AG10803 (cell line): ENCODE measurements at regions not wholly inside any gene's neighbourhood (a gene's known extent, or its start where the extent isn't known, plus 50 kb on each side); places are given as distances from the start of the nearest gene placed in this dataset.

Experiments
- DNase-seq: peaks from one replicate; pipeline ENCODE4 v3.0.0; 2010; ENCODE audit warnings: low read depth
- H3K4me3 ChIP-seq: 2 replicates; pipeline ENCODE4 v1.5.1; 2011; ENCODE audit warnings: mild to moderate bottlenecking, low read length, control low read depth
- TF ChIP-seq, protein P1 (sequence below): conservative IDR thresholded peaks from 2 replicates; pipeline ENCODE4 v1.5.1; 2011; ENCODE audit warnings: mild to moderate bottlenecking, low read length, control low read depth, inconsistent platforms

- DNase-seq, result peak; percentile 43
- H3K4me3 ChIP-seq, result no peak overlapping the region
- TF ChIP-seq, protein P1, sequence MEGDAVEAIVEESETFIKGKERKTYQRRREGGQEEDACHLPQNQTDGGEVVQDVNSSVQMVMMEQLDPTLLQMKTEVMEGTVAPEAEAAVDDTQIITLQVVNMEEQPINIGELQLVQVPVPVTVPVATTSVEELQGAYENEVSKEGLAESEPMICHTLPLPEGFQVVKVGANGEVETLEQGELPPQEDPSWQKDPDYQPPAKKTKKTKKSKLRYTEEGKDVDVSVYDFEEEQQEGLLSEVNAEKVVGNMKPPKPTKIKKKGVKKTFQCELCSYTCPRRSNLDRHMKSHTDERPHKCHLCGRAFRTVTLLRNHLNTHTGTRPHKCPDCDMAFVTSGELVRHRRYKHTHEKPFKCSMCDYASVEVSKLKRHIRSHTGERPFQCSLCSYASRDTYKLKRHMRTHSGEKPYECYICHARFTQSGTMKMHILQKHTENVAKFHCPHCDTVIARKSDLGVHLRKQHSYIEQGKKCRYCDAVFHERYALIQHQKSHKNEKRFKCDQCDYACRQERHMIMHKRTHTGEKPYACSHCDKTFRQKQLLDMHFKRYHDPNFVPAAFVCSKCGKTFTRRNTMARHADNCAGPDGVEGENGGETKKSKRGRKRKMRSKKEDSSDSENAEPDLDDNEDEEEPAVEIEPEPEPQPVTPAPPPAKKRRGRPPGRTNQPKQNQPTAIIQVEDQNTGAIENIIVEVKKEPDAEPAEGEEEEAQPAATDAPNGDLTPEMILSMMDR, result no peak
These were observed 438.1 kb downstream of the LMO4 start for GRCh38 chr1:87766737-87767136.

DNA sequence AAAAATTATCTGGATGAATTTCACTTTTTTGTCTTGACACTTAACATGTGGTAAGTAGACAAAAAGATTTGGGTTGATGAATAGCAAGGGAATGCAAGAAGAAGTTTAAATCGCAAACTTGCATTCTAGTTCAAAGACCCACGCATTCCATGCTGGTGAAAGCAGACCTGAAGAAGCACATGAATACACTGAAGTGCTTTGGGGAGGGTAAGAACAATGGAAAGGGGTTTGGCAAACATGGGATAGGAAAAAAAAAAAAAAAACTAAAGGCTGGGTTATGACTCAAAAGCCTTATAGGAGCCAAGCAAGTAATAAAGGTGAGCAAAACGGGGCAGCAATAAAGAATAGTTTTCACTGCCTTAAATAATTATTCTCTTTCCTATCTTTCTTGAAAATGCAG, 450.2 kb downstream of the LMO4 start:
- DNase-seq, result no peak
- TF ChIP-seq, protein P1, result no peak
- H3K4me3 ChIP-seq, result no peak overlapping the region

- H3K4me3 ChIP-seq, result no peak overlapping the region
- TF ChIP-seq, protein P1, result no peak
- no peak for DNase-seq
These were observed 452.9 kb downstream of the LMO4 start for GRCh38 chr1:87781554-87781953.

GRCh38 chr1:87783315-87783714, 454.6 kb downstream of the LMO4 start:
- no peak for DNase-seq
- TF ChIP-seq, protein P1, result no peak

DNA sequence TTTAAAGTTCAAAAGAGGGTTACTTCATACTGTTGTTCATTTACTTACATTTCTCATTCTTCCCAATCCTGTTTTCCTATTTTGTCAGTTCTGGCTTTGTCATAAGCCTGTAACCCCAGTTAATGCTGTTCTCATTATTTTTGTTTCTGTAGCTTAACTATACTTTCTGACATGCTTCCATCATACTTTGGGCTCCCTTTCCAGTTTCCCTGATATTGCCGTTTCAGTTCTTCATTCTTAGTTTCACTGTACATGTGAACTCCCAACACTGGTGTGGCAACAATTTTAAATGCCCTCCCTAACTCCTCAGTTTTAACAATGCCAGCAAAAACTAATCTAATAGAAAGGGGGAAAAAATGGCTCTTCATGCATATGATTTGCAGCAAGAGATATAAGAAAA, 456.7 kb downstream of the LMO4 start:
- DNase-seq, result no peak
- TF ChIP-seq, protein P1, result no peak
- no peak overlapping the region for H3K4me3 ChIP-seq

More at GRCh38 chr1:87783315-87783714, 454.6 kb downstream of the LMO4 start:
- H3K4me3 ChIP-seq, result no peak overlapping the region

- no peak for DNase-seq
- TF ChIP-seq, protein P1, result no peak
- H3K4me3 ChIP-seq, result no peak overlapping the region
These were observed 457.5 kb downstream of the LMO4 start for GRCh38 chr1:87786229-87786628.

DNA sequence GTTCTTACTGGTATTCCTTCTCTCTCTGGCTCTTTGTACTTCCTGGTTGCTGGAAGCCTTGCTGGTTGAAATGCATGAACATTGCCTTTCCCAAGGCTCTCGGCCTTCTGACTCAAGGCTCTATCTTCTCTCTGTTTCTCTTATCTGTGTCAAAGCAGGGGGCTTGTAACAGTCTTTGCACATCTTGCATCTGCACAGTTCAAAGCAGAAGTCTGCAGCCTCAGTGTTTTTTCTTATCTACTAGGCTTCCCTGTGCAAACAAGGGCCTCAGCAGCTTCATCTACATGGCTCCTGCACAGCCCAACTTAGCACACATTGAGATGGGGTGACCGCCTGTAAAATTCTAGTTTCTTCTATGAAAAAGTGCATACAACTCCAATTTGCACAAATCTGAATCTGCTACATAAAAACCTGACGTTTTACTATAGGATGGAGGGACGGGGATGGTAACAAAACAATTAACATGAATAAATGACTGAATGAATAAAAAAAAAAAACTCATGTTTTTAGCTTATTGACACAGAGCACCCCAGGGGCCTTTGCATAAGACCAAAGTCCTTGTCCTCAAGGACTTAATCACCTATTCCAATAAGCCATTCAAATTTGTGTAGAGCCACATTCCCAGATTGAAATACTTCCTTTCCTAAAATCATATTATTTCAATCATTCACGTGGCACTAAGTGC, 458.3 kb downstream of the LMO4 start:
- no peak overlapping the region for H3K4me3 ChIP-seq
- no peak for DNase-seq
- TF ChIP-seq, protein P1, result no peak
